IMR-90 (cell line): ENCODE measurements at regions not wholly inside any gene's neighbourhood (a gene's known extent, or its start where the extent isn't known, plus 50 kb on each side); places are given as distances from the start of the nearest gene placed in this dataset.

Experiments
- ATAC-seq: fragments of 200-7000 bp; cut with Tn5 transposase; 2 replicates; pipeline ENCODE4 v1.9.1; 2020; ENCODE audit warnings: low read depth, mild to moderate bottlenecking, moderate library complexity
- BruUV-seq: library from RNA; stranded (reverse); fragments of 400-500 nt; replicated peaks from 2 replicates; lab custom pipeline; 2021; lab: Mats Ljungman, UMichigan
- CTCF ChIA-PET: fragments of 300-600 bp; formaldehyde crosslinking; extraction: SDS; loops from one replicate; lab custom pipeline; 2021; ENCODE audit warnings: antibody characterized with exemption; lab: Yijun Ruan, JAX
- POLR2A ChIA-PET: fragments of 300-600 bp; sonication (Branson Sonifier 250); formaldehyde crosslinking; loops from one replicate; lab custom pipeline; 2022; ENCODE audit warnings: antibody characterized with exemption; ENCODE audit not compliant: unreplicated experiment; lab: Charles Lee
- DNase-seq: peaks from one replicate; pipeline ENCODE4 v3.0.0; 2013
- H2AFZ ChIP-seq: replicated peaks from 2 replicates; pipeline ENCODE3; 2013; ENCODE audit warnings: low read length, mild to moderate bottlenecking; ENCODE audit not compliant: poor library complexity
- H2AK5ac ChIP-seq: 2 replicates; pipeline ENCODE4 v1.6.1; 2013; ENCODE audit warnings: low read depth, low read length, inconsistent platforms
- H2AK9ac ChIP-seq: replicated peaks from 2 replicates; pipeline ENCODE3; 2013; ENCODE audit warnings: mild to moderate bottlenecking, low read depth, low read length, moderate library complexity; ENCODE audit not compliant: poor library complexity
- H2BK120ac ChIP-seq: 2 replicates; pipeline ENCODE4 v1.6.1; 2013; ENCODE audit warnings: low read depth, low read length, inconsistent platforms
- H2BK15ac ChIP-seq: 3 replicates; pipeline ENCODE4 v1.6.1; 2013; ENCODE audit warnings: low read depth, low read length, inconsistent platforms
- H2BK20ac ChIP-seq: 2 replicates; pipeline ENCODE4 v1.6.1; 2013; ENCODE audit warnings: low read depth, mild to moderate bottlenecking, inconsistent platforms, low read length, moderate library complexity
- H2BK5ac ChIP-seq: 2 replicates; pipeline ENCODE4 v1.6.1; 2013; ENCODE audit warnings: mild to moderate bottlenecking, low read depth, low read length, inconsistent platforms; ENCODE audit not compliant: poor library complexity, severe bottlenecking
- H3K14ac ChIP-seq: replicated peaks from 2 replicates; pipeline ENCODE4 v1.6.1; 2013; ENCODE audit warnings: low read depth, low read length, inconsistent platforms
- H3K18ac ChIP-seq: 2 replicates; pipeline ENCODE4 v1.6.1; 2013; ENCODE audit warnings: low read depth, low read length, control low read depth
- H3K23ac ChIP-seq: 2 replicates; pipeline ENCODE4 v1.6.1; 2013; ENCODE audit warnings: low read depth, low read length, inconsistent platforms
- H3K27ac ChIP-seq: 2 replicates; pipeline ENCODE4 v1.5.1; 2013; ENCODE audit warnings: mild to moderate bottlenecking, control low read depth, low read length; ENCODE audit not compliant: insufficient read depth
- H3K27me3 ChIP-seq: 2 replicates; pipeline ENCODE4 v1.6.1; 2013; ENCODE audit warnings: low read length; ENCODE audit not compliant: control insufficient read depth, insufficient read depth
- H3K36me3 ChIP-seq: 2 replicates; pipeline ENCODE4 v1.6.1; 2013; ENCODE audit warnings: low read length, mixed read lengths; ENCODE audit not compliant: control insufficient read depth, insufficient read depth
- H3K4ac ChIP-seq: 2 replicates; pipeline ENCODE4 v1.6.1; 2013; ENCODE audit warnings: low read depth, low read length, inconsistent platforms
- H3K4me1 ChIP-seq: 2 replicates; pipeline ENCODE4 v1.6.1; 2013; ENCODE audit warnings: low read length, mixed read lengths; ENCODE audit not compliant: control insufficient read depth, insufficient read depth
- H3K4me2 ChIP-seq: 2 replicates; pipeline ENCODE4 v1.6.1; 2013; ENCODE audit warnings: low read depth, mild to moderate bottlenecking, control low read depth, low read length, moderate library complexity
- H3K4me3 ChIP-seq: 2 replicates; pipeline ENCODE4 v1.5.1; 2013; ENCODE audit warnings: low read depth, mild to moderate bottlenecking, control low read depth, low read length, moderate library complexity; ENCODE audit not compliant: insufficient read depth
- H3K56ac ChIP-seq: 2 replicates; pipeline ENCODE4 v1.6.1; 2013; ENCODE audit warnings: low read length, inconsistent platforms; ENCODE audit not compliant: insufficient read depth; ENCODE audit errors: extremely low read depth
- H3K79me1 ChIP-seq, 2 experiments: 2 replicates each; pipeline ENCODE4 v1.6.1; 2013; ENCODE audit warnings: low read length in 2 of 2, inconsistent platforms in 1 of 2, low read depth in 1 of 2
- H3K9ac ChIP-seq: 2 replicates; pipeline ENCODE4 v1.6.1; 2013; ENCODE audit warnings: low read depth, low read length, control low read depth
- H3K9me1 ChIP-seq: 2 replicates; pipeline ENCODE4 v1.6.1; 2013; ENCODE audit warnings: low read length, inconsistent platforms; ENCODE audit not compliant: insufficient read depth
- H3K9me3 ChIP-seq: 2 replicates; pipeline ENCODE4 v1.6.1; 2013; ENCODE audit warnings: low read length; ENCODE audit not compliant: control insufficient read depth, insufficient read depth
- H4K20me1 ChIP-seq: 2 replicates; pipeline ENCODE4 v1.6.1; 2013; ENCODE audit warnings: low read length, inconsistent platforms; ENCODE audit not compliant: insufficient read depth
- H4K5ac ChIP-seq: 2 replicates; pipeline ENCODE4 v1.6.1; 2013; ENCODE audit warnings: mild to moderate bottlenecking, low read depth, low read length, control low read depth
- H4K8ac ChIP-seq, 2 experiments: 2 replicates each; pipeline ENCODE4 v1.6.1; 2013; ENCODE audit warnings: low read depth in 2 of 2, low read length in 2 of 2, control low read depth in 1 of 2, inconsistent platforms in 1 of 2
- H4K91ac ChIP-seq: 2 replicates; pipeline ENCODE4 v1.6.1; 2013; ENCODE audit warnings: low read depth, low read length, inconsistent platforms; ENCODE audit not compliant: insufficient read depth
- CEBPB ChIP-seq: IDR thresholded peaks from 2 replicates; pipeline ENCODE4 v1.6.1; 2012; ENCODE audit warnings: low read depth, low read length, improper control_type of control experiment
- CHD1 ChIP-seq: IDR thresholded peaks from 2 replicates; pipeline ENCODE4 v1.6.1; 2012; ENCODE audit warnings: low read depth, low read length, improper control_type of control experiment
- CTCF ChIP-seq: conservative IDR thresholded peaks from 2 replicates; pipeline ENCODE4 v1.5.1; 2012; ENCODE audit warnings: mild to moderate bottlenecking, low read depth, low read length, improper control_type of control experiment
- FOS ChIP-seq: fragments of 150-350 bp; IDR thresholded peaks from 2 replicates; pipeline ENCODE4 v1.6.1; 2016; ENCODE audit warnings: low read depth, low read length
- MAFK ChIP-seq: IDR thresholded peaks from 2 replicates; pipeline ENCODE4 v1.6.1; 2012; ENCODE audit warnings: low read depth, low read length, improper control_type of control experiment
- MAZ ChIP-seq: IDR thresholded peaks from 2 replicates; pipeline ENCODE4 v1.6.1; 2012; ENCODE audit warnings: low read depth, mild to moderate bottlenecking, low read length, improper control_type of control experiment, moderate library complexity, borderline replicate concordance
- MXI1 ChIP-seq: IDR thresholded peaks from 2 replicates; pipeline ENCODE4 v1.6.1; 2012; ENCODE audit warnings: low read depth, mild to moderate bottlenecking, low read length, moderate library complexity, borderline replicate concordance
- NFE2L2 ChIP-seq: fragments of 150-350 bp; IDR thresholded peaks from 2 replicates; pipeline ENCODE4 v1.6.1; 2016; ENCODE audit warnings: low read depth, mild to moderate bottlenecking, low read length
- POLR2A ChIP-seq: IDR thresholded peaks from 2 replicates; pipeline ENCODE4 v1.6.1; 2012; ENCODE audit warnings: mild to moderate bottlenecking, low read depth, low read length
- RAD21 ChIP-seq: IDR thresholded peaks from 2 replicates; pipeline ENCODE4 v1.6.1; 2012; ENCODE audit warnings: low read length, improper control_type of control experiment
- RCOR1 ChIP-seq: IDR thresholded peaks from 2 replicates; pipeline ENCODE4 v1.6.1; 2012; ENCODE audit warnings: mild to moderate bottlenecking, low read length, improper control_type of control experiment; ENCODE audit not compliant: insufficient replicate concordance
- RFX5 ChIP-seq: IDR thresholded peaks from 2 replicates; pipeline ENCODE4 v1.8.0; 2012; ENCODE audit warnings: low read depth, mild to moderate bottlenecking, low read length, moderate library complexity
- SMC3 ChIP-seq: fragments of 150-350 bp; IDR thresholded peaks from 2 replicates; pipeline ENCODE4 v1.6.1; 2016; ENCODE audit warnings: low read depth, mild to moderate bottlenecking, antibody characterized with exemption, low read length, moderate library complexity
- WGBS, 2 experiments: methylation state at CpG; one replicate each; pipeline versions ENCODE4 v1.1.5 to v1.1.7; 2013; ENCODE audit warnings: missing lambda C conversion rate in 2 of 2; ENCODE audit not compliant: insufficient read length in 1 of 2; ENCODE audit errors: extremely low coverage in 2 of 2; 5-methylcytosine and 5-hydroxymethylcytosine counted together
- dilution Hi-C: fragments of 300-500 bp; cut with HindIII; formaldehyde crosslinking; loops from one replicate; pipeline ENCODE4 v1.14.3; 2018; ENCODE audit warnings: low sequenced_read_pairs; ENCODE audit not compliant: unreplicated experiment
- in situ Hi-C: fragments of 300-500 bp; cut with MboI; formaldehyde crosslinking; loops from 3 replicates; pipeline ENCODE4 v1.14.3; 2019; ENCODE audit warnings: low sequenced_read_pairs, inconsistent platforms, mixed read lengths
- intact Hi-C: fragments of 100-400 bp; cut with micrococcal nuclease; formaldehyde crosslinking; loops from 2 replicates; pipeline ENCODE4 v1.10.0; 2022

- TF ChIP-seq FOS (no peak), RAD21 (no peak), CHD1 (no peak), CTCF (no peak), NFE2L2 (no peak), RFX5 (no peak), MAFK (no peak), CEBPB (no peak), POLR2A (no peak), RCOR1 (no peak), MXI1 (no peak), SMC3 (no peak), MAZ (no peak)
- H3K4me3 ChIP-seq, result no peak overlapping the region
- H3K18ac ChIP-seq, result no peak overlapping the region
- WGBS, 2 experiments, result 58% methylated on average over 6 of the region's 13 CpGs; no CpG with 5 or more reads in 1 of the 2 experiments
- ChIA-PET POLR2A (no interaction called here), CTCF (no interaction called here)
- in situ Hi-C loops, result no loop called here
- H3K4me2 ChIP-seq, result no peak overlapping the region
- no peak overlapping the region for H3K23ac ChIP-seq
- H2BK120ac ChIP-seq, result no peak overlapping the region
- no peaks in the 10 kb centered on the region for H3K9me1 ChIP-seq
- H3K56ac ChIP-seq, result no peak overlapping the region
- intact Hi-C loops, result no loop called here
- H4K5ac ChIP-seq, result no peak overlapping the region
- dilution Hi-C loops, result no loop called here
- no peak overlapping the region for H2AK9ac ChIP-seq
- no peaks in the 10 kb centered on the region for H3K36me3 ChIP-seq
- no TSS peak for BruUV-seq
- no peak overlapping the region for H3K9ac ChIP-seq
- H3K9me3 ChIP-seq, result peaks cover 13% of the 10 kb centered on the region
- DNase-seq, result no peak
- H3K4me1 ChIP-seq, result no peaks in the 10 kb centered on the region
- H4K8ac ChIP-seq, result no peak overlapping the region
- H2AK5ac ChIP-seq, result no peak overlapping the region
- no peak overlapping the region for H2BK15ac ChIP-seq
- no peak overlapping the region for H2AFZ ChIP-seq
- no peak overlapping the region for H4K91ac ChIP-seq
- H2BK20ac ChIP-seq, result no peak overlapping the region
- ATAC-seq, result no peak
- H3K4ac ChIP-seq, result no peak overlapping the region
- H3K14ac ChIP-seq, result no peak overlapping the region
- no peaks in the 10 kb centered on the region for H4K20me1 ChIP-seq
- H3K79me1 ChIP-seq, result no peaks in the 10 kb centered on the region
- no peak overlapping the region for H3K27ac ChIP-seq
- no peak overlapping the region for H2BK5ac ChIP-seq
- peaks cover 49% of the 10 kb centered on the region for H3K27me3 ChIP-seq
Observed at GRCh38 chr17:77700165-77700881, 258.2 kb upstream of the TNRC6C start.
